Liver (tissue), 3 donors: ENCODE measurements at regions not wholly inside any gene's neighbourhood (a gene's known extent, or its start where the extent isn't known, plus 50 kb on each side); places are given as distances from the start of the nearest gene placed in this dataset.

ENCODE experiments used
- CTCF ChIP-seq: fragments of 150-350 bp; IDR thresholded peaks from 2 replicates; pipeline ENCODE4 v1.5.1; 2017; ENCODE audit warnings: improper control_type of control experiment, low read depth, low read length; ENCODE audit not compliant: missing input control
- FOXA1 ChIP-seq: IDR thresholded peaks from 2 replicates; pipeline ENCODE4 v1.6.1; 2016; ENCODE audit warnings: antibody characterized with exemption
- GABPA ChIP-seq, 2 donors: IDR thresholded peaks in 1 of 2; conservative IDR thresholded peaks in 1 of 2; 2 replicates each; pipeline ENCODE4 v1.6.1; 2016; ENCODE audit warnings: antibody characterized with exemption in 2 of 2, mild to moderate bottlenecking in 1 of 2, moderate library complexity in 1 of 2
- HNF4A ChIP-seq, 2 donors: conservative IDR thresholded peaks; 2 replicates each; pipeline ENCODE4 v1.6.1; 2016; ENCODE audit warnings: antibody characterized with exemption in 2 of 2, mild to moderate bottlenecking in 2 of 2
- HNF4G ChIP-seq: IDR thresholded peaks from 2 replicates; pipeline ENCODE4 v1.6.1; 2016; ENCODE audit warnings: antibody characterized with exemption
- JUND ChIP-seq, 2 donors: IDR thresholded peaks; 2 replicates each; pipeline ENCODE4 v1.6.1; 2016; ENCODE audit warnings: antibody characterized with exemption in 2 of 2
- MAX ChIP-seq: IDR thresholded peaks from 2 replicates; pipeline ENCODE4 v1.6.1; 2016; ENCODE audit warnings: antibody characterized with exemption
- RAD21 ChIP-seq, 2 donors: IDR thresholded peaks; 2 replicates each; pipeline ENCODE4 v1.6.1; 2016; ENCODE audit warnings: antibody characterized with exemption in 2 of 2, mild to moderate bottlenecking in 2 of 2
- REST ChIP-seq: IDR thresholded peaks from 2 replicates; pipeline ENCODE4 v1.6.1; 2016; ENCODE audit warnings: antibody characterized with exemption, mild to moderate bottlenecking
- RXRA ChIP-seq, 2 donors: IDR thresholded peaks; 2 replicates each; pipeline ENCODE4 v1.6.1; 2017 to 2018; ENCODE audit warnings: antibody characterized with exemption in 2 of 2, mild to moderate bottlenecking in 1 of 2
- SP1 ChIP-seq: IDR thresholded peaks from 2 replicates; pipeline ENCODE4 v1.6.1; 2018; ENCODE audit warnings: antibody characterized with exemption, mild to moderate bottlenecking
- TAF1 ChIP-seq: conservative IDR thresholded peaks from 2 replicates; pipeline ENCODE4 v1.6.1; 2016; ENCODE audit warnings: antibody characterized with exemption, mild to moderate bottlenecking
- YY1 ChIP-seq: IDR thresholded peaks from 2 replicates; pipeline ENCODE4 v1.6.1; 2016; ENCODE audit warnings: antibody characterized with exemption, mild to moderate bottlenecking
- donor health status: healthy.
- donor health status: healthy.

- TF ChIP-seq CTCF = no peak
- TF ChIP-seq RAD21 (IDR thresholded peaks at IDR 0.05) = no peak
- no peak for TF ChIP-seq TAF1
- no peak for TF ChIP-seq GABPA (IDR thresholded peaks at IDR 0.05 in 1 of 2, conservative IDR thresholded peaks at IDR 0.05 in 1 of 2)
- TF ChIP-seq JUND (IDR thresholded peaks at IDR 0.05) = no peak
- no peak for TF ChIP-seq HNF4G
- TF ChIP-seq FOXA1 = no peak
- no peak for TF ChIP-seq HNF4A (conservative IDR thresholded peaks at IDR 0.05)
- no peak for TF ChIP-seq REST
- no peak for TF ChIP-seq SP1
- TF ChIP-seq RXRA (IDR thresholded peaks at IDR 0.05) = no peak
- TF ChIP-seq YY1 = no peak
- no peak for TF ChIP-seq MAX
These were observed 143.2 kb upstream of the PCBD1 start for GRCh38 chr10:71031603-71032002.
